Ammon's horn (tissue), 1 donor: ENCODE measurements at regions not wholly inside any gene's neighbourhood (a gene's known extent, or its start where the extent isn't known, plus 50 kb on each side); places are given as distances from the start of the nearest gene placed in this dataset.

Source experiments
- DNase-seq: peaks from one replicate; pipeline ENCODE4 v3.0.0-alpha.2; 2016; ENCODE audit warnings: low spot score

DNA sequence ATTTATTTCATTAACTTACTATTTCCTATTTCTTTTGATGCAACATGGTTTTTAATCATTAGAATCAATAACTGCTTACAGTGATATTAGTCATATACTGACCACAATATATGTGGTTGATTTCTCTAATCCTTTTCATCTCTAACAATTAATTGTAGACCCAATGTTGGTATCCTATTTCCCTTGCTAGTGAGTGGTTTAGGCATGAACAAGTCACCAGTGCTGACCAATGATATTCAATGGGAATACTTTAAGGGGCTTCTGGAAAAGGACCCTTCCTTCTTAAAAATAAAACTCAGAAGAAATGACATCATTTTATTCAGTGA lies 672.4 kb upstream of the GRAMD2B start:
- no peak for DNase-seq

DNA sequence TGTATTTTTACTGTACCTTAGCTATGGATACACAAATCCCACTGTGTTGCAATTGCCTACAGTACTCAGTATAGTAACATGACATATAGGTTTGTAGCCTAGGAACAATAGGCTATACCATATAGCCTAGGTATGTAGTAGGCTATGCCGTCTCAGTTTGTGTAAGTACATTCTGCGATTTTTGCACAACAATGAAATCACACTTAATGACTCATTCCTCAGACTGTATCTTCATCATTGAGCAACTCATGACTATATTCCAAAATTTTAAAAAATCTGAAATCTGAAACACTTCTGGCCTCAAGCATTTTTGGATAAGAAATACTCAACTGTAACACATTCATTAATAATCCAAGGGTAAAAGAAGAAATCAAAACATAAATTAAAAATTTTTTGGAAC lies 666.8 kb upstream of the GRAMD2B start:
- DNase-seq: no peak

DNA sequence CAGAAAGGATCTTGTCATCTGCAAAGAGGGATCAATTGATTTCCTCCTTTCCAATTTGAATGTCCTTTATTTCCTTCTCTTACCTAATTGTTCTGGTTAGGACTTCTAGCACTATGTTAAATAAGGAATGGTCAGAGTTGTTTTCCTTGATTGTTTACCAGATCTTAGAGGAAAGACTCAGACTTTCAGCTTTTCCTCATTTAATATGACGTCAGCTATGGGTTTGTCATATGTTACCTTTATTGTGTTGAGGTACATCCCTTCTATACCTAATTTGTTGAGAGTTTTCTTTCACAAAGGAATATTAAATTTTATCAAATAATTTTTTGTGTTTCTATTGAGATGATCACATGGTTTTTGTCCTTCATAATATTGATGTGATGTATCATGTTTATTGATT lies 656.5 kb upstream of the GRAMD2B start:
- no peak for DNase-seq

DNA sequence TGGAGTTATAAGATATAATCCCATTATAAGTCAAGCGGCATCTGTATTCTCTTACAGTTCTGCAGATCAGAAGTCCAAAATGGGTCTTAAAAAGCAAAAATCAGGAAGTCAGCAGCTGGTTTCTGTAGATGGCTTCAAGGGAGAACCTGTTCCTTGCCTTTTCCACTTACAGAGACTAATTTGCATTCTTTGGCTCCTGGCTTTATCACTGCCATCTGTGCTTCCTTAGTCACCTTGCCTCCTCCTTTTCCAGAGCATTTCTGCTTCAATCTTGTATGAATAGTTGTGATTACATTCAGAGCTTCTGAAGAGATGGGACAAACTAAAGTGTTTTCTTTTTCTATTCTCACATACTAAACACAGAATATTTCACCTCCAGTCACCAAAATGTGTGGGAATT lies 647.3 kb upstream of the GRAMD2B start:
- no peak for DNase-seq

DNA sequence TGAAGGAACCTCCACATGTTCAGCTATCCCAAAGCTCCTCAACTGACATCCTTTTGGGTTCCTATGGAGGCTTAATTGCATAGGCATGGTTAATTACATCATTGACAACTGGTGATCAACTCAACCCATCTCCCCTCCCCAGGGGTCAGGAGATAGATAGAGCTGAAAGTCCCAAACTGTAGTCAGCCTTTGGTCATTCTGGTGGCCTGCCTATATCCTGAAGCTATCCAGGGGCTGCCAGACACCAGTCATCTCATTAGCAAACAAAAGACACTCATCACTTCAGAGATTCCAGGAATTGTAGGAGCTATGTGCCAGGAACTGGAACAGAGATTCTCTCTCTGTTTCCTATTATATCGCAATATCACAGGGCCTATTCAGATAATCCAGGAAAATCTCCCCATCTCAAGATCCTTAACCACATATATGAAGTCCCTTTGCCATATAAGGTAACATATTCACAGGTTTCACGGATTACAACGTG lies 646.5 kb upstream of the GRAMD2B start:
- no peak for DNase-seq

DNA sequence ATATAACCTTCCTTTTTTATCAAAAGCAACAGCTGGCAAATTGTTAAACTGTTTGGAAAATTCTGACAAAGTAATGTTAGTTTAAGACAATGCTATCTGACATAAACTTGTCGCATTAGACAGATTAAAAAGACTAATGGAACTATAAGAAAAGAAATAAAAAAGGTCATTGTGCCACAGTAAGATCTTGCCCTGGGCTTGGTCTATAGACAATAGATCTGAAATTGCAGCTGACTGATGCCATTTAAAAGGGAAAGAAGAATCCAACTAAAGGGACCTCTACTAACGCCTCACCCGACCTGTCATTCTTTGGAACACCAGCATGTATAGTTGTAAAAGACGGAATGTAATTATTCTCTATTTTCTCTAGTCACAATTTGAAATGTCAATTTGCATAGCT lies 644.4 kb upstream of the GRAMD2B start:
- no peak for DNase-seq

DNA sequence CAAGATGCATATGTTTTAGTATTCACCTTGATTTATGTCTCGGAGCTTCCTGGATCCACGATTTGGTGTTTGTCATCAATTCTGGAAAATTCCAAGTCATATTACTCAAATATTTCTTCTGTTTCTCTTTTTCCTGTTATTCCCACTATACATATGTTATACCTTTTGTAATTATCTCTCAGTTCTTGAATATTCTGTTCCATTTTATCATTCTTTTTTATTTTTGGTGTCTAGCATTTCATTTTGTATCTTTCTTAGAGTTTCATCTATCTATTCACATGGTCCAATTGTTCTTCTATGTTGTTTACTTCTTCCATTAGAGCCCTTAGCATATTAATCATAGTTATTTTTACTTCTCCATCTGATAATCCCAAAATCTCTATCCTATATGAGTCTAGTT lies 637.8 kb upstream of the GRAMD2B start:
- no peak for DNase-seq

DNA sequence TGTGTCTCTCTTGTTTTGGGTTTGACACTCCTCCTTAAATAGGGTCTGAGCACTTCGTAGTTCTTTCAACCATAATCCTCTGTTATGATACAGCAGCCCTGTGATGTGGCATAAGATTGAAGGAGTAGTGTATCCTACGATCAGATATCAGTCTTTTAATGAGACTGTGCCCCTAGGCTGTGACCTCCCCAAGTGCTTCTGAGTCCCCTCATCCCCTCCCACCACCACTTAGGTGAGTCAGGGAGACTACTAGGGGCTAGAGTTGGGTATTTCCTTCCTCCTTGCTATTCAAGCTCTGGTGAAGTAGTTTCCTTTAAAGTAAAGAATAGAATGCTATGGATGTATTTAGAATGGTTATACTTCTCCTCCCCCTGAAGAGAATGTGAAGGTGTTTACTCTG lies 637.2 kb upstream of the GRAMD2B start:
- DNase-seq: no peak

DNA sequence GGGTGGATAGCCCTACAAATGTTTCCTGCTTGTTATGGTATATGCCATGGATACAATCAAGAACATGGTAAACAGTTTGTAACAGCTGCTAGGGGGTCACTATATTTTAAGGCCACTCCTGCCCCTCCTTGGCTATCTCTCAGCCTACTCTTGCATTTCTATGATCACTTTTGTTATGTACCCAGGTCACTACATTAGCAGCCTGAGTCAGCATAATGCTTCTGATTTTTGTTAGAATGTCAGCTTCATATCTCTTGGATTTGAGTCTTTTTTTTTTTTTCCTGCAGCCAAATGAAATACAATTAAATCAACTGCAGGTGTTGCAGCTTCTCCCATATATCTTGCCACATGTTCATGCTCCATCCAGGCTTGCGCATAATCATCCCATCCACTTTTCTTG lies 629.7 kb upstream of the GRAMD2B start:
- no peak for DNase-seq

DNA sequence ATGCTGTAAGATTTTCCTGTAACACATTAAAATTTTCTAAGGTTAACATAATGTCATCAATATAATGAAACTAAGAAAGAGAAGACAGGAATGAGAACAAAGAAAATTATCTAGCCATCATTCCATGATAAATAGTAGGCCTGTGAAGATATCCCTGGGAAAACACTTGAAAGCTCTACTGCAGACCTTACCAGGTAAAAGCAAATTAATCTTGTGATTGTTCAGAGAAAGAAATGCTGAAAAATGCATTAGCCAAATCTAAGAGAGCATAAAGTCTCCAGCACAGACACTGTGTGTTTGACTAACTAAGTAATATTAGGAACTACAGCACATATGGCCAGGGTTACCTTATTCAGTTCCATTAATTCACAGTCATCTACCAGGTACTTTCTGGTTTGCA lies 628.3 kb upstream of the GRAMD2B start:
- no peak for DNase-seq

DNA sequence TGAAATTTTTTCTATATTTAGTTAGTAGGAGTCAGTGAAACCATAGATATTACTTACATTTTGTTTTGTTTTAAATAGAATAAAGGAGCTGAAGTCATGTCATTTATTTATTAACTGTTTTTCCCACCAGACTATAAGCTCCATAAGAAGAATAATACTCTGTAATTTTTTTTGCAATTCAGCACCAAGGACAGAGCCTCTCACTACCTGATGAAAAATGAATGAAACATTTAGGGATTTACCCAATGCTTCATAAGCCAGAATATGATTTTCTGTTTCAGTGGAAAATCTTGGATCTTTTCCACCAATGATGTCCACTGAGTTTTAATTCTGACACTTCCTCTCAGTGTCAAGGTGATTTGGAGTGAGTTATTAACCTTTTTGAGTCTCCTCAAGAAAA lies 624.9 kb upstream of the GRAMD2B start:
- DNase-seq: no peak

DNA sequence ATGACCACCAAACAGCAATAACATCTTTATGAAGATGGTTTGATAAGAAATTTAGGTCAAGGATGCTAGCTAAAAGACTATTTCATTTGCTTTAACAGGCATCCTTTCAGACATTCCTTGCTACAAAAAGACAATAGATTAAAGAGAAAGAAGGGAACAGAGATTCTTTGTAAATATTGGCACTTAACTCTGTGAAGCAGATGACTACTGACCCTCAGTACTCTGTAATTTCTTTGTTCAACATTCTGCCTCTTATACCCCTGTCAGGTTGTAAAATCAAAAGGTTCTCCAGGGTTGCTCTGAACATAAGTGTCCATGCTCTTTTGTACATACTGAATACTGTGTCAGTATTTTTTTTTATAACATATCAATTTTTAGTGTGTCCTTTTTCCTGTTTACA lies 610.6 kb upstream of the GRAMD2B start:
- peak; percentile 13 for DNase-seq

DNA sequence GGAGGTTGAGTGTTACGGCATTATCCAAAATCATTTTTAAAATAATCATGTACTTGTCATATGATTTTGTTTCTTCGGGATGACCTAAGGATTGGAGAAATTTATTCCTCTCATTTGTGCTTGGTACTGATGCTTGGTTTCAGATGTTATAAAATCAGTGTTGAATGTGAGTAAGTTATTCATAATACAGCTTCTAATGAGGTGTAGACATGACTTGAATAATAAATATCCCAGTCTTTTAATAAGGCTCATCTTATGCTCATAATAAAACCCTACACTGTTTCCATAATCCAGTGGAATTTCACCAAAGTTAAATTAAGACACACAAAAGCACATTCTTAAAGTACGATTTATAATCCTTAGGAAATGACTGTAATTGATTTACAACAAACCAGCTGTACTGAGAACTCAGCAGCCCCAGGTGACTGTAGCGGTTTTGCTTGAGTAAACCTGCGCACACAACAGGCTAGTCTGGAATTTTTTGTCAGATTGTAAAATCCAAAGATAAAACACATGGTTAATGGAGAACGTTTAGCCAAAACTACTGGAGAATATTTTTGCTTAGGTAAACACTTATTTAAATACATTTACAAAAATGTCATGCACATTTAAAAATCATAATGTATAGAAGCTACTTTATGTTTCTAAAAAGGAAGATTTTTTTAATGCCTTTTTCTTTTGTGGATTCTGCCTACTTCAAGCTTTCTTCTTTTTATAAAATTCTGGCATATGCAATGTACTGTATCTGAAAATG lies 609.8 kb upstream of the GRAMD2B start:
- DNase-seq: no peak

DNA sequence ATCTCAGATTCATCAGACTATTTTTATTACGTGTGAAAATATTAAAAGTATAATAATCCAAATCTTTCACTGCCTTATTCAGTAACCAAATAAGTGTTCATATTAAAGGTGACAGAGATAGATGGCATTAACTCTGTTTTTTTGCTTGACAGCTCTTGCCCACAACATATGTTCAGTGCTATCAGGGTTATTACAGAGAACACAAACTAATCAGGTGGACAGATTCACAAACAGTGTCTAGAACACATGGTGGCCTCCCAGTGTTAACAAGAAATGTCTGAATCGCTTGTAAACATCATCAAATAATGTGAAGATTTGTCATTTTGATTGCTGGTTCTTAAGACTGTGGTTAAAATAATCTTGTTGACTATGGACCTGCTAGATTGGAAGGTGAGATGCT lies 609.1 kb upstream of the GRAMD2B start:
- no peak for DNase-seq

DNA sequence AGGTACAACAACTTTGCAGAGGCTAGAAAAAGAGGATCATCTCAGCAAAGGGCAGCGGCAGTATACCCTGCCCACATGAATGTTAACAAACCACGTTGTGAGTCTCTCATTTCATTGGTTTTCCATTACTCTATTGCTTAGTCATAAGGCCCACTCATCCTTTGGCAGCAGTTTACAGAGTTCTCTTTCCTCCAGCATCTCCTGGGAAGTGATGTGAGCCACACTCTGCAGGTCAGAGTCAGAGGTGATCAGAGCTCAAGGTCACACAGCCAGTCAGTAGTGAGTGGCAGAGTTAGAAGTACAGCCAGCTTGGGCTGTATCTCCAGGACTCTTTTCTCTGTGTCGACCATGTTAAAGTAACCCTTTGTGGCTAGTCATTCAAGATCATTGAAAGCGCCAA lies 599.6 kb upstream of the GRAMD2B start:
- DNase-seq: no peak

DNA sequence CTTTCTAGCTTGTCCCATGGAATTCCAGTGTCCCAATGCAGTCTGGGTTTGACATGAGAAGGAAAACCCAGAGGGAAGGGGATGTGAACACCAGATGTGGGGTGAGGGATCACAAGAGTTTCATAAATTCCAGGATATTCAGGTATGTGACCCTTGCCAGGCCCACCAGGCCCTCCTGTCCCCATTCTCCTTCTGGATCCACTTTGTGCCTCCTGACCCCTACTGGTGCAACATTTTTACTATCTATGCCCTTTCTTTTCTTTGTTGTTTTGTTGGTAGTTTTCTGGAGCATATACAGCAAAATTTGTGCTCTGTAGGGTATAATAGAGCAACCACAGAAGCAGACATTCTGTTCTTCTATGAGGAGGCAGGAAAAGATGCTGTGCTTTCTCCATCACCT lies 597.0 kb upstream of the GRAMD2B start:
- DNase-seq: no peak

DNA sequence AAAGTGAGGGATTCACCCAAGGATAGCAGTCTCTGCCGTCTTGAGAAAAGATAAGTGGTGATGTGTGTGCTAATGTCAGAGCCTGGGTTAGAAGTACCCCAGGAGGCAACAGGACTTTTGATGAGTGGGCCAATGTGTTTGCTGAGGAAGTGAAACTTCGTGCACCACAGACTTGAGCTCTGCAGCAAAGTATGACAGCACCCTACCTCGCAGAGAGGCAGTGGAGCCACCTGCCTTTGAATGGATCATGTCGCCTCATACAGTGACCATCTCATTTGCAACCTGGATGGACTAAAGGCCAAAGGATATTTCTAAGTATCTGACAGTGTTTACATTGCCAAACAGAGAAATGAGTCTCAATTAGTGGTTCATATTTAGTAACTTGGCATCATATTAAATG lies 593.9 kb upstream of the GRAMD2B start:
- no peak for DNase-seq

DNA sequence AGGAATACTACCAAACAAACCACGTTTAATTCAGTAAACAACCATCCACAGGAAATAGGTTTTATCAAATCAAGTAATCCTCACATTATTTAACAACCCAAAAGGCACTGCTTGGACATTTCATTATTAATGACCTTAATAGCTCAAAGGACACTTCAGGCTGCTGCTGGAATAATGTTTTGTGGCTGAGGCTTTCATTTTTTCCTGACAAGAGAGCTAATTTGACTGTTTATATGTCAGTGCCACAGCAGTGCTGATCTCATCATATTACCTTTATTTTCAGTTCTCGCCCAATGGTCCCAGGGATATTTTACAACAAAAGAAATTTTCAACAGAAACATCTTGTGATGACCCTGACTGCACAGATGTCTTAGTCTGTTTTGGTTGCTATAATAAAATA lies 589.8 kb upstream of the GRAMD2B start:
- DNase-seq: no peak

DNA sequence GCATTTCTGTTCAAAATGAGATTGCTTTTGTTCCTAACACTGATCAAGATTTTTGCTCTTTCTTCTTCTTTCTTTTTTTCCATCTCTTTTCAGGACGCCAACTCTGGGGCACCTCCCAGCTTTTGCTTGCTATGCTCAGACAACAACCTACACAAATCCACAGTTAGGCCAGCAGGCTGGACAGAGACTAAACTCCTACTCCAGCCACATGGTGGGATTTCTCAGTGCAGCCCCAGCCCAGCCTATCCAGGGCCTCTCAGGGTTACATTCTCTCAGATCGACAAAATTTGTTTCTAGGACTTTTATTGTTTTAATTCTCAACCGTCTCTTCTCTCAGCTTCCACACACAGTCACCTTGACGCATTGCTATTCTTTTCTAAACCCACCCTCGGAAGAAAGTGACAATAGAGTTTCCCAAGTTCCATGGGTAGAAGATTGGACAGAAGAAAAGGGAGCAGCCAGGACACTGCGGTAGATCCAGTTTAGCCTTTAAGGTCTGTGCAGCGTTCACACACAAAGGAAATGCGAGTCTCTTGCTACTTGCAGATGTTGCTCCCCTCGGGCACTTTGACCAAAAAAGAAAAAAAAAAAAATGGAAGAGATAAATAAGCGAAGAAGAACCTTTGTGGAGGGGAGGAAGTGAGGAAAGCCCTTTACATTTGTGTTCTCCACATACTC lies 588.6 kb upstream of the GRAMD2B start:
- no peak for DNase-seq

DNA sequence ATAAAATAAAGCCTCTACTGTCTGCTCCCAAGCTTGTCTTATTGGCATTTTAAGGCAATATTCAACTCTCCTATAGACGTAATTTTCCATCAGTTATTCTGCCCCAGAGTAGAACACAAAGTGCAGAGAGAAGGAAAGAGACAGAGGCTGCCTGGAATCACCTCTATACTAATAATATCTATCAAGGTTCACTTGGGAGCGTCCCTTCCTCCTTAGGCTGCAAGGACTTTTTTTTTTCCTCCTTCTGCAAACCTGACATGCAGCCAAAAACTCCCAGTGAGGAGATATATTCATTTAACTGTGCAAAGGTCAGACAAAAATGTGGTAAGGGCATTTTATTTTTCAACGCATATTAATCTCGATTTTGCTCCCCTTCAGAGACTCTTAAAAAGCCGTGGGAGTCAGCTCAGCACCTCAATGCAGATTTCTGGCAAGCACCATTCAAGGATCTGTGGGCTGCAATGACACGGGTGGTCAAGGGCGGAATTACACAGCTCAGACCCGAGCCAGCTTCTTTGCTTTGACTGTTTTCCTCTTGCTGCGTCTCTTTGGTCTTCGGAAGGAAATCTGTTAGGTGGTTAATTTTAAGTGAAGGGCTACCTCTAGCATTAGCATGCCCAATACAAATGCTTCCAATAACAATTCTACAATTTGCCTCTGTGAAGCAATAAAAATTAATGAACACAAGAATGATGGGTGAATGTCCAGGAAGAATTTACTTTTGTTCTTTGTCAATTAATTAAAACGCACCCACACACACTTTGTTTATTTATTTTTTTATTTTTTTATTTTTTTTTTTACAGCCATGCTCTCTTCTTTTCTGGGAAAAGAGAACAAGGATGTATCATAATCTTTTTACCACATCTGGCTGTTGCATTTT lies 587.7 kb upstream of the GRAMD2B start:
- DNase-seq: peak; percentile 78

DNA sequence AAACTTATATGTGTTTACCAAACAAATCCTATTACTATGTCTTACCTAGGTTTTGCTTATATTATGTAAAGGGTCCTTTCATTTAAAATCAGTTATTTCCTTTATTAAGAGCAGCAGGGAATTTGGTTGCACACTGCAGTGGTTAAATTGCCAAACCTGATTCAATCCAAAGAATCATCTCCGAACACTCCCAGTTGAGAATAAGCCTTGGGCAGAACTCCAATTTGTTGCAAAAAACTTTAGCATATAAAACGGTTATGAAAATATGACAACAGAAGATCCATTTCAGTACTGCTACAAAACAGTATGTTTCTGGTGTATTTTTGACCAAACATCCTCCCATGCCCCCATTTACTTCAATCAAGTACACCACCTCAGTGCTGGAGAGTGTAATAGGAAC lies 587.0 kb upstream of the GRAMD2B start:
- no peak for DNase-seq

DNA sequence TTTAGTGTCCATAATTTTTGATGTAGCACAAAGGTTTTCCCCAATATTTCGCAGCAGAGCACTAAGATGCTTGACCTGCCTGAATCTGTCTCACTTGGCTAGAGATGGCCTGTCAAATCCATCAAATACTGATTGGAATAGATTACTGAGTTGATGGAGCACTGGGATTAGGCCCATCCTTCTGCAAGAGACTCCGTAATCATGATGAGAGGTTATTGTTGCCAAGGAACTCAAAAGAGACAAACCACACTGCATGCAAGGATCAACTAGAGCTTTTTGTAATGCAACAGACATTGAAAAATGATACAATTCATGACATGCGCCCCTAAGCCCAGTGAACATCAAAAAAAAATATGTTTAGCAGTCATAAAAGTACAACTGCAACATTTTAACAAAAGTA lies 585.3 kb upstream of the GRAMD2B start:
- DNase-seq: no peak

DNA sequence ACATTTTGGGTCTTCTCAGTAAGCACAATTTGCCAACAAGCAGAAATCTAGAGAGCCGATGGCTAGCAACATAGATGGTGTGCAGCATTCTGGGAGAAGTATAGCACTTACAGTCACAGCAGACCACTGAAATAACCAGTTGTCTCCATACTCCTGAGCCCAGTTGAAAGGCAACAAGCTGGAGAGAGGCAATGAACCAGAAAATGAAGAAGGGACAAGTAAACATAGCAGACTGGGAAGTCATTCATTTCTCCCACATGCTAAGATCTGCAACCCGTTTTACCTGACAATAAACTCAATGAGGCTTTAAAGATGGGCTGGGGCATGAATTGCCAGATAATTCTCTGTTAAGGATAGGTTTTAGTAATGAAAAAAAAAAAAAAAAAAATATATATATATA lies 575.6 kb upstream of the GRAMD2B start:
- no peak for DNase-seq
